ENCODE measurements at regions not wholly inside any gene's neighbourhood (a gene's known extent, or its start where the extent isn't known, plus 50 kb on each side); places are given as distances from the start of the nearest gene placed in this dataset.

DNA sequence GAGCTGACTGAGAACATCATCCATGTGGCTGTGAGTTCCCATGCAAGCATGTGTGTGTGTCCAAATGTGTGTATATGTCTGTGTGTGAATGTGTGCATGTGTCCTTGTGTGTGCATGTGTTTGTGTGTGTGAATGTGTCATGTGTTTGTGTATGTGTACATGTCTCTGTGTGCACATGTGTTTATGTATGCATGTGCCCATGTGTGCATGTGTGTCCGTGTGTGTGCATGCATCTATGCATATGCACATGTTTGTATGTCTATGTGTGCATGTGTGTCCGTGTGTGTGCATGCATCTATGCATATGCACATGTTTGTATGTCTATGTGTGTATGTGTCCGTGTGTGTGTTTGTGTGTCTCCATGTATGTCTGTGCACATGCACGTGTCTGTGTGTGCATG lies 99.7 kb downstream of the LBH start:
- Histone ChIP-seq H3K4me2 (ENCODE audit: low read length) (no peak overlapping the region), H3K4me3 (ENCODE audit: low read depth, low read length) (no peak overlapping the region)

DNA sequence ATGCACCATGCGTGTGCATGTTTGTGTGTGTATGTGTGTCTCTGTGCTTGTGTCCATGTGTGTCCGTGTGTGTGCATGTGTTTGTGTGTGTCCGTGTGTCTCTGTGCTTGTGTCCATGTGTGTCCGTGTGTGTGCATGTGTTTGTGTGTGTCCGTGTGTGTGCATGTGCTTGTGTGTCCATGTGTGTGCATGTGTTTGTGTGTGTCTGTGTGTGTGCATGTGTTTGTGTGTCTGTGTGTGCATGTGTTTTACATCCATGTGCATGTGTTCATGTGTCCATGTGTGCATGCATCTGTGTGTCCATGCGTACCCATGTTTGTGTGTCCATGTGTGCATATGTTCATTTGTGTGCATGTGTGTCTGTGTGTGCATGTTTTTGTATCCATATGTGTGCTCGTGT lies 100.5 kb downstream of the LBH start:
- no peaks in the 10 kb centered on the region for H3K27me3 ChIP-seq (ENCODE audit: control insufficient read depth, insufficient read depth, low read length)
- H2AFZ ChIP-seq, result no peak overlapping the region
- H3K36me3 ChIP-seq (ENCODE audit: control insufficient read depth, insufficient read depth, low read length), result no peaks in the 10 kb centered on the region
- H3K27ac ChIP-seq, result no peak overlapping the region
- H3K4me1 ChIP-seq, result peaks cover 7% of the 10 kb centered on the region
- no peak overlapping the region for H3K4me2 ChIP-seq (ENCODE audit: low read length)
- TF ChIP-seq, protein P1, sequence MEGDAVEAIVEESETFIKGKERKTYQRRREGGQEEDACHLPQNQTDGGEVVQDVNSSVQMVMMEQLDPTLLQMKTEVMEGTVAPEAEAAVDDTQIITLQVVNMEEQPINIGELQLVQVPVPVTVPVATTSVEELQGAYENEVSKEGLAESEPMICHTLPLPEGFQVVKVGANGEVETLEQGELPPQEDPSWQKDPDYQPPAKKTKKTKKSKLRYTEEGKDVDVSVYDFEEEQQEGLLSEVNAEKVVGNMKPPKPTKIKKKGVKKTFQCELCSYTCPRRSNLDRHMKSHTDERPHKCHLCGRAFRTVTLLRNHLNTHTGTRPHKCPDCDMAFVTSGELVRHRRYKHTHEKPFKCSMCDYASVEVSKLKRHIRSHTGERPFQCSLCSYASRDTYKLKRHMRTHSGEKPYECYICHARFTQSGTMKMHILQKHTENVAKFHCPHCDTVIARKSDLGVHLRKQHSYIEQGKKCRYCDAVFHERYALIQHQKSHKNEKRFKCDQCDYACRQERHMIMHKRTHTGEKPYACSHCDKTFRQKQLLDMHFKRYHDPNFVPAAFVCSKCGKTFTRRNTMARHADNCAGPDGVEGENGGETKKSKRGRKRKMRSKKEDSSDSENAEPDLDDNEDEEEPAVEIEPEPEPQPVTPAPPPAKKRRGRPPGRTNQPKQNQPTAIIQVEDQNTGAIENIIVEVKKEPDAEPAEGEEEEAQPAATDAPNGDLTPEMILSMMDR (IDR thresholded peaks at IDR 0.05), result no peak
- no peaks in the 10 kb centered on the region for H3K9me3 ChIP-seq (ENCODE audit: control insufficient read depth, low read length)
- no peak overlapping the region for H3K9ac ChIP-seq
- H3K4me3 ChIP-seq (ENCODE audit: low read depth, low read length), result no peak overlapping the region
- no peaks in the 10 kb centered on the region for H3K79me2 ChIP-seq

More for the DNA sequence above, 99.7 kb downstream of the LBH start:
- Histone ChIP-seq H3K27ac (no peak overlapping the region), H3K9ac (no peak overlapping the region), H3K9me3 (ENCODE audit: control insufficient read depth, low read length) (no peaks in the 10 kb centered on the region), H2AFZ (no peak overlapping the region), H3K36me3 (ENCODE audit: control insufficient read depth, insufficient read depth, low read length) (no peaks in the 10 kb centered on the region), H3K27me3 (ENCODE audit: control insufficient read depth, insufficient read depth, low read length) (no peaks in the 10 kb centered on the region), H3K79me2 (no peaks in the 10 kb centered on the region), H3K4me1 (peaks cover 7% of the 10 kb centered on the region)
- TF ChIP-seq, protein P1 (IDR thresholded peaks at IDR 0.05), result no peak

DNA sequence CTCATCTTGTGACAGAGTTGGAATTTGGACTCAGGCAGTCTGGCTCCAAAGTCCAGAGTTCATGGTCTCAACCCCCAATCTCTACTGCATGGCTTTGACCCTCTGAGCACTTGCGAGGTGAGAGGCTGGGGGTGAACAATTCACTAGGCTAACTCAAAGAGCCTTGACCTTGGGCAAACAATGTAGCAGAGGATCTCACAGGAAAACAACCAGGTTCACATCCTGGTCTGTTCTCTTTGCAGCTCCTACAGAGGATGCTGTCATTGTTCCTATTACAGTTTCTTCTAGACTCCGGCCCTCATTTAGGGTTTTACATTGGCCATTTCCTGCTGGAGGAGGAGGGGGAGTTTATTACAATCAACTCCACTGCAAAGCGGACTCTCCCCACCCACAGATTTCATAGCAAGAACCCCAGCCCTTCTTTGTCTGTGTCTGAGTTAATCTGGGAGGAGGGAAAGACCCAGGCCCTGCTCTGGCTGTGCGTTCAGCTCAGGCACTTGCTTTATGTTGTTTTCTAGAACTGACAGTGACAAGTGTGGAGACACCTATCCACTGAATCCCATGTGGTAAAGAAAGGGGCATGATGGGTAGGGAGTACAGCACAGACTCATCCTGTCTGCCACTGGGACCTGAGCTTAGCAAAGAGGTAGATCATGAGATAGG lies 101.6 kb downstream of the LBH start:
- peaks cover 7% of the 10 kb centered on the region for H3K4me1 ChIP-seq
- no peak overlapping the region for H3K4me3 ChIP-seq (ENCODE audit: low read depth, low read length)
- no peaks in the 10 kb centered on the region for H3K36me3 ChIP-seq (ENCODE audit: control insufficient read depth, insufficient read depth, low read length)
- H3K27ac ChIP-seq, result no peak overlapping the region
- H2AFZ ChIP-seq, result no peak overlapping the region
- no peak overlapping the region for H3K9ac ChIP-seq
- H3K27me3 ChIP-seq (ENCODE audit: control insufficient read depth, insufficient read depth, low read length), result no peaks in the 10 kb centered on the region
- no peaks in the 10 kb centered on the region for H3K79me2 ChIP-seq
- no peak overlapping the region for H3K4me2 ChIP-seq (ENCODE audit: low read length)
- H3K9me3 ChIP-seq (ENCODE audit: control insufficient read depth, low read length), result no peaks in the 10 kb centered on the region
- TF ChIP-seq, protein P1 (IDR thresholded peaks at IDR 0.05), result no peak

DNA sequence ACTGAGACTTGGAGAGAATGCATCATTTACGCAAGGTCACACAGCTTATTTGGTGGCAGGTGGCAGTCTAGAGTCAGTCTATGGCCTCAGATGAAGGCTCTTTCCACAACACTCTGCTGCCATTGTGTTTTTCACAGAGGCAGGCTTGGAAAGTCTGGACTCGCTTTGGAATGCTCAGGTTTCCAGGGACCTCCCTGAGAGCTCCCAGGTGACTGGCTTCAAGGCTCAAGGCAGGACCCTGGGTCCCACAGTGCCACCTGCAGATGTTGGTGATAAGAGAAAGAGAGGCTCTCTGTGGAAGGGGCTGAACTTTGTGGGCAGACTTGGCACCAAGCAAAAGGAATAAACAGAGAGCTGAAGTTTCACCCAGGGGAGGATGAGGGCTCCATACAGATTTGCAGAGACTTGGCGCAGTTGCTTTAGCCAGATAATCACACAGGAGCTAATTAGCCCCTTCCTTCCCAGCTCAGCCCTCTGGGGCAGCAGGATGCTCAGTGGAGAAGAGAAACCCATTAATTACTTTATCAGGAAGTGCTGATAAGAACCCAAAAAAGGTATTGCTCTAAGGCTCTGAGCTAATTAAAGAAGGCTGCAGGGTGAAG lies 103.5 kb downstream of the LBH start:
- H3K27me3 ChIP-seq (ENCODE audit: control insufficient read depth, insufficient read depth, low read length), result no peaks in the 10 kb centered on the region
- H3K79me2 ChIP-seq, result no peaks in the 10 kb centered on the region
- TF ChIP-seq, protein P1 (IDR thresholded peaks at IDR 0.05), result peak; percentile 33
- peak overlapping the region; percentile 72 for H2AFZ ChIP-seq
- no peaks in the 10 kb centered on the region for H3K36me3 ChIP-seq (ENCODE audit: control insufficient read depth, insufficient read depth, low read length)
- no peak overlapping the region for H3K9ac ChIP-seq
- no peak overlapping the region for H3K27ac ChIP-seq
- no peak overlapping the region for H3K4me2 ChIP-seq (ENCODE audit: low read length)
- H3K4me1 ChIP-seq, result peaks cover 7% of the 10 kb centered on the region
- no peaks in the 10 kb centered on the region for H3K9me3 ChIP-seq (ENCODE audit: control insufficient read depth, low read length)
- no peak overlapping the region for H3K4me3 ChIP-seq (ENCODE audit: low read depth, low read length)

DNA sequence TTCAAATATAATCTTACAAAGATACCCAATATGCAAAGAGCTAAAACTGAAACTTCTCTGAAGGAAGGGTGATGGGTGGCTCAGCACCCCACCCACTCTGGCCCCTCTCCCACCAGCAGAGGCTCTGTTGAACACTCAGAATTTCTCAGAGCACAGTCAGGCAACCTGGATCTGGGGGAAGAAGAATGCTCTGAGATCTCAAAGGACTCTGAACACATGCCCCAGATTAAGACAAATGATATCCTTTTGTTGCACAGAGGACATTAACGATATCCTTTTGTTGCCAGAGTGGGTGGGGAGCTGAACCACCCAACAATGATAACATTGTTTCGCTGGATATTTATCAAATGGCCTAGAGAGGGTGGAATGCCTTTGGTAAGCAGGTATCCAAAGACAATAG lies 104.8 kb downstream of the LBH start:
- Histone ChIP-seq H3K79me2 (no peaks in the 10 kb centered on the region), H3K4me1 (peaks cover 7% of the 10 kb centered on the region), H3K9ac (no peak overlapping the region), H3K36me3 (ENCODE audit: control insufficient read depth, insufficient read depth, low read length) (no peaks in the 10 kb centered on the region), H3K9me3 (ENCODE audit: control insufficient read depth, low read length) (no peaks in the 10 kb centered on the region), H3K4me2 (ENCODE audit: low read length) (no peak overlapping the region), H3K4me3 (ENCODE audit: low read depth, low read length) (no peak overlapping the region), H2AFZ (no peak overlapping the region), H3K27me3 (ENCODE audit: control insufficient read depth, insufficient read depth, low read length) (no peaks in the 10 kb centered on the region), H3K27ac (no peak overlapping the region)
- TF ChIP-seq, protein P1 (IDR thresholded peaks at IDR 0.05), result no peak
